ENCODE measurements at regions not wholly inside any gene's neighbourhood (a gene's known extent, or its start where the extent isn't known, plus 50 kb on each side); places are given as distances from the start of the nearest gene placed in this dataset.

GRCh38 chr3:181998828-181999227 lies 287.1 kb downstream of the SOX2 start:
- no peak overlapping the region for H3K4me3 Mint-ChIP-seq (ENCODE audit: low read depth)
- H3K36me3 Mint-ChIP-seq (ENCODE audit: insufficient read depth): no peaks in the 10 kb centered on the region
- TF ChIP-seq CTCF (IDR thresholded peaks at IDR 0.05; ENCODE audit: unreplicated experiment): no peak
- DNase-seq (ENCODE audit: low spot score, unreplicated experiment): no peak
- no peak overlapping the region for H3K27ac Mint-ChIP-seq
- H3K9me3 Mint-ChIP-seq (ENCODE audit: low read depth): peaks cover 3% of the 10 kb centered on the region
- peaks cover 22% of the 10 kb centered on the region for H3K4me1 Mint-ChIP-seq (ENCODE audit: low read depth)
- peaks cover 11% of the 10 kb centered on the region for H3K27me3 Mint-ChIP-seq

- no peak for DNase-seq (ENCODE audit: low spot score, unreplicated experiment)
- Mint-ChIP-seq H3K4me3 (ENCODE audit: low read depth) (no peak overlapping the region), H3K27ac (no peak overlapping the region), H3K36me3 (ENCODE audit: insufficient read depth) (no peaks in the 10 kb centered on the region), H3K27me3 (peaks cover 11% of the 10 kb centered on the region), H3K9me3 (ENCODE audit: low read depth) (peaks cover 3% of the 10 kb centered on the region), H3K4me1 (ENCODE audit: low read depth) (peaks cover 22% of the 10 kb centered on the region)
- TF ChIP-seq CTCF (IDR thresholded peaks at IDR 0.05; ENCODE audit: unreplicated experiment): no peak
These were observed 287.6 kb downstream of the SOX2 start for GRCh38 chr3:181999314-181999713.

GRCh38 chr3:182000447-182000846 lies 288.7 kb downstream of the SOX2 start:
- H3K27ac Mint-ChIP-seq: no peak overlapping the region
- H3K27me3 Mint-ChIP-seq: peaks cover 15% of the 10 kb centered on the region
- H3K36me3 Mint-ChIP-seq (ENCODE audit: insufficient read depth): no peaks in the 10 kb centered on the region
- TF ChIP-seq CTCF (IDR thresholded peaks at IDR 0.05; ENCODE audit: unreplicated experiment): no peak
- H3K4me3 Mint-ChIP-seq (ENCODE audit: low read depth): no peak overlapping the region
- H3K4me1 Mint-ChIP-seq (ENCODE audit: low read depth): peaks cover 21% of the 10 kb centered on the region
- DNase-seq (ENCODE audit: low spot score, unreplicated experiment): no peak
- no peaks in the 10 kb centered on the region for H3K9me3 Mint-ChIP-seq (ENCODE audit: low read depth)

- Mint-ChIP-seq H3K36me3 (ENCODE audit: insufficient read depth) (no peaks in the 10 kb centered on the region), H3K27me3 (peaks cover 14% of the 10 kb centered on the region), H3K4me1 (ENCODE audit: low read depth) (peaks cover 25% of the 10 kb centered on the region), H3K9me3 (ENCODE audit: low read depth) (no peaks in the 10 kb centered on the region), H3K4me3 (ENCODE audit: low read depth) (no peak overlapping the region), H3K27ac (no peak overlapping the region)
- DNase-seq (ENCODE audit: low spot score, unreplicated experiment): no peak
- no peak for TF ChIP-seq CTCF (IDR thresholded peaks at IDR 0.05; ENCODE audit: unreplicated experiment)
These were observed 293.5 kb downstream of the SOX2 start for GRCh38 chr3:182005219-182005618.

- no peak overlapping the region for H3K4me3 Mint-ChIP-seq (ENCODE audit: low read depth)
- H3K9me3 Mint-ChIP-seq (ENCODE audit: low read depth): no peaks in the 10 kb centered on the region
- no peak for TF ChIP-seq CTCF (IDR thresholded peaks at IDR 0.05; ENCODE audit: unreplicated experiment)
- no peaks in the 10 kb centered on the region for H3K36me3 Mint-ChIP-seq (ENCODE audit: insufficient read depth)
- peaks cover 14% of the 10 kb centered on the region for H3K27me3 Mint-ChIP-seq
- H3K27ac Mint-ChIP-seq: no peak overlapping the region
- H3K4me1 Mint-ChIP-seq (ENCODE audit: low read depth): peaks cover 20% of the 10 kb centered on the region
- DNase-seq (ENCODE audit: low spot score, unreplicated experiment): no peak
These were observed 294.0 kb downstream of the SOX2 start for GRCh38 chr3:182005701-182006100.

Data from progenitor cell of endocrine pancreas (in vitro differentiated cells).